HPDE6-E6E7 (cell line): ENCODE measurements at regions not wholly inside any gene's neighbourhood (a gene's known extent, or its start where the extent isn't known, plus 50 kb on each side); places are given as distances from the start of the nearest gene placed in this dataset.
"Not testable (repeated sequence)": the region's sequence is repeated elsewhere in the genome, so short reads cannot be mapped to it uniquely, and the experiment has no call there.

Experiments
- DNase-seq: peaks from one replicate; pipeline ENCODE4 v3.0.0; 2011; ENCODE audit warnings: missing footprints; ENCODE audit errors: extremely low spot score

GRCh38 chr6:76275746-76276145 lies 203.3 kb upstream of the IMPG1 start:
- DNase-seq = no peak

GRCh38 chr6:76264468-76264867 lies 192.0 kb upstream of the IMPG1 start:
- DNase-seq = peak; percentile 26

GRCh38 chr6:76262240-76262639 lies 189.8 kb upstream of the IMPG1 start:
- no peak for DNase-seq

- DNase-seq = no peak
These were observed 178.2 kb upstream of the IMPG1 start for GRCh38 chr6:76250666-76251065.

GRCh38 chr6:76247527-76247926 lies 175.1 kb upstream of the IMPG1 start:
- DNase-seq = no peak

GRCh38 chr6:76240092-76240491 lies 167.6 kb upstream of the IMPG1 start:
- no peak for DNase-seq

GRCh38 chr6:76230711-76231110 lies 158.2 kb upstream of the IMPG1 start:
- no peak for DNase-seq

- DNase-seq = no peak
These were observed 149.7 kb upstream of the IMPG1 start for GRCh38 chr6:76222189-76222588.

- DNase-seq = no peak
These were observed 149.1 kb upstream of the IMPG1 start for GRCh38 chr6:76221525-76221924.

GRCh38 chr6:76220805-76221204 lies 148.3 kb upstream of the IMPG1 start:
- DNase-seq = no peak

GRCh38 chr6:76217606-76218005 lies 145.1 kb upstream of the IMPG1 start:
- DNase-seq = no peak

GRCh38 chr6:76214546-76214945 lies 142.1 kb upstream of the IMPG1 start:
- DNase-seq = no peak

GRCh38 chr6:76174722-76175121 lies 102.3 kb upstream of the IMPG1 start:
- DNase-seq = no peak

GRCh38 chr6:76166874-76167273 lies 94.4 kb upstream of the IMPG1 start:
- no peak for DNase-seq

- no peak for DNase-seq
These were observed 93.8 kb upstream of the IMPG1 start for GRCh38 chr6:76166297-76166696.

GRCh38 chr6:76165471-76166221 lies 93.2 kb upstream of the IMPG1 start:
- DNase-seq = no peak

GRCh38 chr6:76162811-76163210 lies 90.3 kb upstream of the IMPG1 start:
- no peak for DNase-seq

- DNase-seq = not testable (repeated sequence)
These were observed 85.3 kb upstream of the IMPG1 start for GRCh38 chr6:76157800-76158199.

GRCh38 chr6:76135481-76135880 lies 63.0 kb upstream of the IMPG1 start:
- no peak for DNase-seq

- no peak for DNase-seq
These were observed 62.2 kb upstream of the IMPG1 start for GRCh38 chr6:76134651-76135050.

GRCh38 chr6:76124018-76124417 lies 51.6 kb upstream of the IMPG1 start:
- DNase-seq = no peak
